Bronchial epithelial cell (primary cell): ENCODE measurements at regions not wholly inside any gene's neighbourhood (a gene's known extent, or its start where the extent isn't known, plus 50 kb on each side); places are given as distances from the start of the nearest gene placed in this dataset.
A peak's percentile ranks its signal among the peaks of the same experiment; 100 is the strongest.
"Not testable (repeated sequence)": the region's sequence is repeated elsewhere in the genome, so short reads cannot be mapped to it uniquely, and the experiment has no call there.

ENCODE experiments used
- DNase-seq: peaks from one replicate; pipeline ENCODE4 v3.0.0-alpha.2; 2010; ENCODE audit warnings: low read depth
- FAIRE-seq: peaks from 2 replicates; lab custom pipeline; 2011; peaks lifted over from hg19 to GRCh38; lab: Jason Lieb, UNC
- H3K27me3 ChIP-seq: 2 replicates; pipeline ENCODE4 v1.5.1; 2011; ENCODE audit warnings: low read length; ENCODE audit not compliant: control insufficient read depth, insufficient read depth
- H3K36me3 ChIP-seq: 2 replicates; pipeline ENCODE4 v1.5.1; 2011; ENCODE audit warnings: low read length; ENCODE audit not compliant: control insufficient read depth, insufficient read depth
- H3K4me3 ChIP-seq: 2 replicates; pipeline ENCODE4 v1.5.1; 2011; ENCODE audit warnings: mild to moderate bottlenecking, low read depth, low read length, control low read depth
- CTCF ChIP-seq: IDR thresholded peaks from 2 replicates; pipeline ENCODE4 v1.5.1; 2011; ENCODE audit warnings: mild to moderate bottlenecking, moderate library complexity, low read length, control low read depth, inconsistent platforms; ENCODE audit not compliant: insufficient read depth, severe bottlenecking

- no peak for TF ChIP-seq CTCF
- H3K4me3 ChIP-seq = no peak overlapping the region
- DNase-seq (no peak), FAIRE-seq (no peak)
- H3K36me3 ChIP-seq = no peaks in the 10 kb centered on the region
- no peaks in the 10 kb centered on the region for H3K27me3 ChIP-seq
Observed at GRCh38 chr18:57887543-57888383, 84.6 kb upstream of the ATP8B1 start.

- Histone ChIP-seq H3K4me3 (no peak overlapping the region), H3K36me3 (no peaks in the 10 kb centered on the region), H3K27me3 (no peaks in the 10 kb centered on the region)
- DNase-seq (peak; percentile 74), FAIRE-seq (no peak)
- TF ChIP-seq CTCF = no peak
Observed at GRCh38 chr18:57885931-57886330, 82.8 kb upstream of the ATP8B1 start.

GRCh38 chr18:57882465-57882864 lies 79.3 kb upstream of the ATP8B1 start:
- no peaks in the 10 kb centered on the region for H3K36me3 ChIP-seq
- FAIRE-seq = no peak
- TF ChIP-seq CTCF = no peak

GRCh38 chr18:57881818-57882413 lies 78.8 kb upstream of the ATP8B1 start:
- FAIRE-seq (no peak), DNase-seq (peak; percentile 71)
- peak; percentile 94 for TF ChIP-seq CTCF
- Histone ChIP-seq H3K27me3 (no peaks in the 10 kb centered on the region), H3K4me3 (no peak overlapping the region), H3K36me3 (no peaks in the 10 kb centered on the region)

More at GRCh38 chr18:57882465-57882864, 79.3 kb upstream of the ATP8B1 start:
- H3K4me3 ChIP-seq = no peak overlapping the region
- H3K27me3 ChIP-seq = no peaks in the 10 kb centered on the region
- no peak for DNase-seq

- not testable (repeated sequence) for DNase-seq, FAIRE-seq, H3K27me3 ChIP-seq, H3K4me3 ChIP-seq, H3K36me3 ChIP-seq
Observed at GRCh38 chr18:57879924-57880323, 76.8 kb upstream of the ATP8B1 start.

GRCh38 chr18:57869221-57869620 lies 66.1 kb upstream of the ATP8B1 start:
- no peak for FAIRE-seq
- peaks cover 1% of the 10 kb centered on the region for H3K27me3 ChIP-seq
- no peak for DNase-seq
- no peaks in the 10 kb centered on the region for H3K36me3 ChIP-seq
- H3K4me3 ChIP-seq = no peak overlapping the region
- no peak for TF ChIP-seq CTCF
